Fibroblast of peridontal ligament (primary cell): ENCODE measurements at regions not wholly inside any gene's neighbourhood (a gene's known extent, or its start where the extent isn't known, plus 50 kb on each side); places are given as distances from the start of the nearest gene placed in this dataset.

Experiments used
- DNase-seq: peaks from one replicate; pipeline ENCODE4 v3.0.0-alpha.2; 2010; ENCODE audit errors: extremely low read depth

DNA sequence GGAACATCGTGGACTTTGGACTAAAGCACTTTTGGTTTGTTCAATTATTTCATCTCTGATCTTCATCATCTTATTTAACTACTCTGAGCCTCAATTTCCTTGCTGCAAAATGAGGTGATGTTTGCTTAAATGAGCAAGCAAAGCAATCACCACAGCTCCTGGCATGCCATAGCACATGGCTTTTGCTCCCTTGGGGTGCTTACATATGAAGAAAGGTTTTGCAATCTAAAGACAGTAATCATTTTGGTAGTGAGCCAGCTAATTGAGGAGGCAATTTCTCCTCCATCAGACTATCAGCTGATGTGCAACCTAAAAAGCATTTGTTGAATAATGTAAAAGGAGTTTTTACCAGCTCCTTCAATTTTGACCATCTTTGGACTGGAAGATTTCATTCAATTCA lies 68.8 kb upstream of the KCNJ15 start:
- peak; percentile 74 for DNase-seq

DNA sequence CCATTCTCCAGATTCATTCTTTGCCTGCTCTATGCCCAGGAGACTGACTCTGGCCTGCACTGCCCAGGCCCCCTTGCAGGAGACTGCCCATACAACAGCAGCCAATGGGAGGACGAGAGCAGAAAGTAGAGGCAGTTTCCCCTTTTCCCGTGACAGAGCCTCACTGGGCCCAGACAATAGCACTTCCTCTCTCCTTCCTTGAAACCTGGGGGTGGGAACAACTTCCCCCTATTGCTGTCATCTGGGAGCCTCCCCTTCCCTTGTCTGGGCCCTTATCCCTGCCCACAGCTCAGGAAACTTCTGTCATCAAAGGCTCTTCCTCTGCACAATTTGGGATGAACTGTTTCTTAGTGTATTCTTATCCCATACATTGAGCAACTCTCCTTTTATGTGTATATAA lies 60.8 kb upstream of the KCNJ15 start:
- DNase-seq, result no peak

DNA sequence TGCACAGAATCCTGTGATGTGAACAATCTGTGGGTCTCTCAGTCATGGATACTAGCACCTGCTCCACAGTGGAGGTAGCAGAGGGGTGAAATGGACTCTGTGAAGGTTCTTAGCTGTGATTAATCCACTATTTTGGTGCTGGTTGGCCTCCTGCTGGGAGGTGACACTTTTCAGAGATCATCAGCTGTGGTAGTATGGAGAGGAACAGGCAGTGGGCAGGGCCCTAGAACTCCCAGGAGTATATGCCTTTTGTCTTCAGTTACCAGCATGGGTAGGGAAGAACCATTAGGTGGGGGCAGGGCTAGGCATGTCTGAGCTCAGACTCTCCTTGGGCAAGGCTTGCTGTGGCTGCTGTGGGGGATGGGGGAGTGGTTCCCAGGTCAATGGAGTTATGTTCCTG lies 54.0 kb upstream of the KCNJ15 start:
- DNase-seq, result no peak

- DNase-seq, result no peak
Observed at GRCh38 chr21:38203229-38203628, 53.6 kb upstream of the KCNJ15 start.

GRCh38 chr21:38205940-38206339 lies 50.9 kb upstream of the KCNJ15 start:
- no peak for DNase-seq

- DNase-seq, result no peak
Observed at GRCh38 chr21:38206646-38207045, 50.1 kb upstream of the KCNJ15 start.
